WERI-Rb-1 (cell line): ENCODE measurements at regions not wholly inside any gene's neighbourhood (a gene's known extent, or its start where the extent isn't known, plus 50 kb on each side); places are given as distances from the start of the nearest gene placed in this dataset.
A peak's percentile ranks its signal among the peaks of the same experiment; 100 is the strongest.

Experiments
- DNase-seq: peaks from one replicate; pipeline ENCODE4 v3.0.0-alpha.2; 2020
- H3K27ac ChIP-seq: fragments of 250-450 bp; sonication (Bioruptor Pico); 2 replicates; pipeline ENCODE4 v1.5.1; 2020; ENCODE audit warnings: mild to moderate bottlenecking, moderate library complexity
- H3K27me3 ChIP-seq: fragments of 250-450 bp; sonication (Bioruptor Pico); 2 replicates; pipeline ENCODE4 v1.5.1; 2021; ENCODE audit warnings: mild to moderate bottlenecking, low read depth, moderate library complexity; ENCODE audit not compliant: insufficient read depth, severe bottlenecking
- H3K36me3 ChIP-seq: fragments of 250-450 bp; sonication (Bioruptor Pico); 2 replicates; pipeline ENCODE4 v1.5.1; 2020; ENCODE audit warnings: mild to moderate bottlenecking, moderate library complexity
- H3K4me3 ChIP-seq: 2 replicates; pipeline ENCODE4 v1.5.1; 2011; ENCODE audit warnings: low read depth, mild to moderate bottlenecking, control low read depth, low read length
- H3K9me3 ChIP-seq: fragments of 250-450 bp; sonication (Bioruptor Pico); 2 replicates; pipeline ENCODE4 v1.5.1; 2021; ENCODE audit warnings: mild to moderate bottlenecking, moderate library complexity; ENCODE audit not compliant: severe bottlenecking
- TF ChIP-seq, protein P1 (sequence below): IDR thresholded peaks from 2 replicates; pipeline ENCODE4 v1.5.1; 2011; ENCODE audit warnings: low read depth, mild to moderate bottlenecking, control low read depth, inconsistent platforms, low read length

DNA sequence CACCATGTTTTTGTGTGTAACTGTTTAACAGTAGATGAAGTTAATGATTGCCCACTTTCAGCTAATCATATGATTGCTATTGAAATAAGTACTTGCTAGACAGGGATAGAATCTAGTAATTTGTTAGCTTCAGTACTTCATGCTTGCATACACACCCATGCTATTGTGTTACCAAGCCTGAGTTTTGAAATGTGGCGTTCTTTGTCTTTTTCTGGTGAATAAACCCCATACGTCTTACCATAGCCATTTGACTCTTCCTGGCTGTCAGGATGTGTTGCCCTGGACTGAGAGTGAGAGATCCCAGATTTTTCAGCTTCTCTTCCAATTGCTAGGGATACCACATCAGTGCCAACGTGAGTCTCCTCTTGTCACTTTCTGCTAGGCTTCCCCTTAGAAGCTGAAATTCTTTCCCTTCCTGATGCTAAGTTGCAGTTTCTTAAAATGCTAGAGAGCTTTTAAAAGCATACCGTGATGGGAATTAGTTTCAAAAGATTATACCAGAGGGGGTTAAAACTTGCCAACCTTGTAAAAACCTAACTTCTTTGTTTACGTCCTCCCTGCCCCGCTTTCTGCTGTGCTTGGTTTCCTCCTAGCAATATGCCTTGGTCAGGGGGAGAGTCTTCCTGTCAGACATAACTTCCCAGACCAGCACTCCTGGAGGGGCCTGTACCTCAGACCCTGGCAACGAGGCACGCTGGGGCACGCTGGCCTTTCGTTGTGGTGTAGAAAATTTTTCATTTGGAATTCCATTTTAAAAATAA is 62.9 kb upstream of the ULK4 start:
- Histone ChIP-seq H3K9me3 (no peaks in the 10 kb centered on the region), H3K27me3 (no peaks in the 10 kb centered on the region), H3K4me3 (no peak overlapping the region), H3K27ac (peak overlapping the region; percentile 86), H3K36me3 (no peaks in the 10 kb centered on the region)
- no peak for DNase-seq
- TF ChIP-seq, protein P1, sequence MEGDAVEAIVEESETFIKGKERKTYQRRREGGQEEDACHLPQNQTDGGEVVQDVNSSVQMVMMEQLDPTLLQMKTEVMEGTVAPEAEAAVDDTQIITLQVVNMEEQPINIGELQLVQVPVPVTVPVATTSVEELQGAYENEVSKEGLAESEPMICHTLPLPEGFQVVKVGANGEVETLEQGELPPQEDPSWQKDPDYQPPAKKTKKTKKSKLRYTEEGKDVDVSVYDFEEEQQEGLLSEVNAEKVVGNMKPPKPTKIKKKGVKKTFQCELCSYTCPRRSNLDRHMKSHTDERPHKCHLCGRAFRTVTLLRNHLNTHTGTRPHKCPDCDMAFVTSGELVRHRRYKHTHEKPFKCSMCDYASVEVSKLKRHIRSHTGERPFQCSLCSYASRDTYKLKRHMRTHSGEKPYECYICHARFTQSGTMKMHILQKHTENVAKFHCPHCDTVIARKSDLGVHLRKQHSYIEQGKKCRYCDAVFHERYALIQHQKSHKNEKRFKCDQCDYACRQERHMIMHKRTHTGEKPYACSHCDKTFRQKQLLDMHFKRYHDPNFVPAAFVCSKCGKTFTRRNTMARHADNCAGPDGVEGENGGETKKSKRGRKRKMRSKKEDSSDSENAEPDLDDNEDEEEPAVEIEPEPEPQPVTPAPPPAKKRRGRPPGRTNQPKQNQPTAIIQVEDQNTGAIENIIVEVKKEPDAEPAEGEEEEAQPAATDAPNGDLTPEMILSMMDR, result no peak

DNA sequence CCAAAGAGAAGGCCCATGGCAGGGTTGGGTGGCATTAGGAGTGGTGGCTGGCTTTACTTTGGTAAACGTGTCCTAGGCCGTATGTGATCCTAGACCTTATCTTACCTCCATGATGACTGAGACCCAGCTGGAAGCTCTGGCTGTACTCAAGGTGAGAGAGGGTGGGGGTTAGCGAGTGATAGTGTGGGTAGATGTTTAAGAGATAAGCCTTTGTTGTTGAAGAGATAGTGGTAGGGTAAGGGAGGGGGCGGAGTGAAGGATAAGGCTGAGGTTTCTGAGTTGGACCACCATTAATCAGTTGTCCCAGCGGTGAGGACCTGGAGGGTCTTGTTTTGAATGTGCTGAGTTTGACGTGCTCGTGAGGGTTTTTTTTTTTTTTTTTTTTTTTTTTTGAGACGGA is 61.5 kb upstream of the ULK4 start:
- H3K27ac ChIP-seq, result no peak overlapping the region
- no peak for DNase-seq
- TF ChIP-seq, protein P1, result no peak
- H3K27me3 ChIP-seq, result no peaks in the 10 kb centered on the region
- H3K9me3 ChIP-seq, result no peaks in the 10 kb centered on the region
- H3K36me3 ChIP-seq, result no peaks in the 10 kb centered on the region
- no peak overlapping the region for H3K4me3 ChIP-seq

DNA sequence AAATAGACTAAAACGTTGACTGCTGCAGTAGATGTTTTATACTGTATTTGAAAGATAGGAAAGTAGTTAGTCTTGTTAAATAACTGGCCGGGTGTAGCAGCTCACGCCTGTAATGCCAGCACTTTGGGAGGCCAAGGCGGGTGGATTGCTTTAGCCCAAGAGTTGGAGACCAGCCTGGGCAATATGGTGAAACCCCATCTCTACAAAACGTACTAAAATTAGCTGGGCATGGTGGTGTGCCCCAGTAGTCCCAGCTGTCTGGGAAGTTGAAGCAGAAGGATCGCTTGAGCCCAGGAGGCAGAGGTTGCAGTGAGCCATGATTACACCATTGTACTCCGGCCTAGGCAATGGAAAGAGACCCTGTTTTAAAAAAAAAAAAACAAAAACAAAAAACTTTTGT is 60.5 kb upstream of the ULK4 start:
- H3K27me3 ChIP-seq, result no peaks in the 10 kb centered on the region
- H3K4me3 ChIP-seq, result no peak overlapping the region
- no peaks in the 10 kb centered on the region for H3K9me3 ChIP-seq
- no peak for DNase-seq
- TF ChIP-seq, protein P1, result no peak
- no peak overlapping the region for H3K27ac ChIP-seq
- no peaks in the 10 kb centered on the region for H3K36me3 ChIP-seq

GRCh38 chr3:42020684-42021307 is 58.9 kb upstream of the ULK4 start:
- DNase-seq, result no peak

DNA sequence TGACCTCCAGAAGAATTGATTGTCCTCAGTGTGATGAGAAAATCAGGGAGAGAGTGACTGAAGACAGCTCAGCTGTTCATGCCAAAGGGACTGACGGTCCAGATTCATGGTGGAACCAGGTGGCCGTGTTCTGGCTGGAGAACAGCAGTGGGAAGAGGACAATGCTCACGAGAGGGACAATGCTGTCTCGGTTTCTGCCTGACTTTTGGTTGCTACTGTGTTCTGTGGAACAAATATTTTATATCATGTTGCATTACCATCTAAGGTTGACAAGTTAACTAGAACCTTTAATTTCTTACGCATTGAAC is 58.0 kb upstream of the ULK4 start:
- Histone ChIP-seq H3K27me3 (no peaks in the 10 kb centered on the region), H3K36me3 (no peaks in the 10 kb centered on the region; the same call in 1 of the 2 replicates), H3K4me3 (no peak overlapping the region), H3K27ac (no peak overlapping the region), H3K9me3 (no peaks in the 10 kb centered on the region)
- DNase-seq, result no peak
- TF ChIP-seq, protein P1, result no peak

More at GRCh38 chr3:42020684-42021307, 58.9 kb upstream of the ULK4 start:
- Histone ChIP-seq H3K36me3 (no peaks in the 10 kb centered on the region; the same call in 1 of the 2 replicates), H3K9me3 (no peaks in the 10 kb centered on the region), H3K4me3 (no peak overlapping the region), H3K27me3 (no peaks in the 10 kb centered on the region), H3K27ac (no peak overlapping the region)
- TF ChIP-seq, protein P1, result no peak
